ENCODE measurements at regions not wholly inside any gene's neighbourhood (a gene's known extent, or its start where the extent isn't known, plus 50 kb on each side); places are given as distances from the start of the nearest gene placed in this dataset.

- TF ChIP-seq CTCF (conservative IDR thresholded peaks at IDR 0.05; ENCODE audit: low read depth in 2 of 2) (no peak), POLR2AphosphoS5 (IDR thresholded peaks at IDR 0.05; ENCODE audit: low read depth) (no peak), EZH2 (IDR thresholded peaks at IDR 0.05; ENCODE audit: low read depth, unreplicated experiment) (no peak)
Measured at GRCh38 chr22:25509374-25509791, 55.1 kb upstream of the GRK3 start.

Measured in GM23338 (cell line).